HG02678 (cell line): ENCODE measurements at regions not wholly inside any gene's neighbourhood (a gene's known extent, or its start where the extent isn't known, plus 50 kb on each side); places are given as distances from the start of the nearest gene placed in this dataset.

Experiments used
- ATAC-seq: cut with Tn5 transposase; IDR thresholded peaks from one replicate; pipeline ENCODE4 v1.9.1; 2021; ENCODE audit warnings: mild to moderate bottlenecking, moderate library complexity; ENCODE audit not compliant: unreplicated experiment

- ATAC-seq, result no peak
These were observed 115.9 kb downstream of the ASB7 start for GRCh38 chr15:100718075-100718980.

GRCh38 chr15:100720406-100720967 is 118.1 kb downstream of the ASB7 start:
- ATAC-seq, result no peak

DNA sequence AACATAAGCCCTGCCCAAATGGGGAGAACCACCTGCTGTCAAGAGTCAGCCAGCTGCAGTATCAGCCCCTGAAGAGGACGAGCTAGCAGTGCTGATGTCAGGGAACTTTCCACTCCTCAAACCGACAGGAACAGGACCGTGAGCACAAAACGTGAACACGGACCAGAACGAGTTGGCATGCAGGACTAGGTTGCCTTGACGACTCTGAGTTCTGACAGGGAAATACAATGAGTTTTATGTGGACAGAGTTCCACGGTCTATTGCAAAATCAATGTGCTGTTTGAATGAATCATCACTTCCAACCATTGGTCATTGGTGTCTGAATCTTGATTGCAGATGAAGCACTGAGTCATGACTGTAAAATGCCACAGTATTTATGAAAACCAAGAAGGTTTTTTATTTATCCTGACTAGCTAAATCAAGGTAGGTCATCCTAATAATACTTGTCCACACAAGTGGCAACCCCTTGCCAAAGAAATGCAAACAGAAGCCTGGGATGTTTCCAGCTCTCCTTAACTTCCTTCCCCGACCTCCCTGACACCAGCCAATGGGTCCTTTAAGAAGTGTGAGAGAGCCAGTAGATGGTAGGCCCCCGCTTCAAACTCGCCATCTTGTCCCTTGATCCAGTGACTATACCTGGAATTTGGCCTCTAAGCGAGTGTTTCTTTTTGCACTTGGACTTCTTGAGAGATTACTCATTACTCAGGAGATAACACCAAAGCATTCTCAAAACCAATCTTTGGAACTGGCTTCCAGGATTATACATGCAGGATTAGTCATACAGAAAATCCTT is 119.6 kb downstream of the ASB7 start:
- no peak for ATAC-seq

DNA sequence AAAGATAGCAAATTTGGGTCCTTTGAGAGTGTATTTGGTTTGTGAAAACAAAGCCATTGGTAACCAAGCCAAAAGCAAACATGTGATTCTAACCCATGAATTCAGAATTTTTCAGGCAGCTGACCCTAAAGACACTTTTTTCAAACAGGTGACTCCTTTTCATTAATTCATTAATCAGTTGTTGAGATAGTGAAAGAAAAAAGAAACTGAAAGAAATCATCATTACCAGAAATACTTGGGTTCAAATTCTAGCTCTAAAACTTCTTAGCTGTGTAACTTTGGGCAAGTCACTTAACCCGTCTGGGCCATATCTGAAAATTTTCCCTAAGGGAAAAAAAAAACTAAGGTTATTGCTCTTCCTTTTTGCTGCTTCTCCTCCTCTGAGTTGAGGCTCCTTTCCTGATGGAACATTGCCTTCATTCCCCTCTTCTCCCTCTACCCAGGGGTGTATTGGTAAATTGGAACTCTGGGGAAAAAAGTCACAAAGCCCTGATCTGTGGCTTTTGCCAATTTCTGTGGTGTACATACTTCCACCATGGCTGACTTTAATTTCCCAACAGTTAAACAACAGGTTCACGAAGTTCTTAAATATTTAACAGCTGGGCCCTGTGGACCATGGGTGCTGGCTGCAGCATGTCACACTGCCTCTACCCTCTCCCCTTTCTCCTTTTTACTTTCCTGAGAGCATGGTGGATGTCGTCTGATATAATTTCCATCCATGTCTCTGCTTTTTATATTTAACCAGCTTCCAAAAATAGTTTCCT is 120.3 kb downstream of the ASB7 start:
- no peak for ATAC-seq

DNA sequence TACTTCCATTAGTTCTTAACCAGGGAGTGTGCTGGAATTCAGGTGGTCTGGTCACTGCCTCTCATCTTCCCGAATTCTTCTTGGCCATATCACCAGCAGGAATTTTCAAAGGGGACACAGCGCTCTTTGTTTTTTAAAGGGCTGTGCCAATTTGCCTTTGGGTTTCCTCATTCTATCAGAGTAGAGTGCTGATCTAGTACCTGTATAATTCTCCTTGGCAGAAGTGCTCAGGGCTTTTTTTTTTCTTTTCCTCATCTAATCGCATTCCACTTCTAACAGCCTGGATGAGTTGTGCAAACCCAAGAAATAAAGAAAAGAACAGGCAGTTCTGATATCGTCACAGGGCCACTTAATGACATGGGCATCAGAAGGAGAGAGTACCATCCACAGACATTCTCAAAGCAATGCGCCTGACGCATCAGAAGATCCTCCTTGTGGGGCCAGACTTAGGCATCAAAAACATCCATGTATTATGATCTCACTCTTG is 121.0 kb downstream of the ASB7 start:
- ATAC-seq, result no peak

DNA sequence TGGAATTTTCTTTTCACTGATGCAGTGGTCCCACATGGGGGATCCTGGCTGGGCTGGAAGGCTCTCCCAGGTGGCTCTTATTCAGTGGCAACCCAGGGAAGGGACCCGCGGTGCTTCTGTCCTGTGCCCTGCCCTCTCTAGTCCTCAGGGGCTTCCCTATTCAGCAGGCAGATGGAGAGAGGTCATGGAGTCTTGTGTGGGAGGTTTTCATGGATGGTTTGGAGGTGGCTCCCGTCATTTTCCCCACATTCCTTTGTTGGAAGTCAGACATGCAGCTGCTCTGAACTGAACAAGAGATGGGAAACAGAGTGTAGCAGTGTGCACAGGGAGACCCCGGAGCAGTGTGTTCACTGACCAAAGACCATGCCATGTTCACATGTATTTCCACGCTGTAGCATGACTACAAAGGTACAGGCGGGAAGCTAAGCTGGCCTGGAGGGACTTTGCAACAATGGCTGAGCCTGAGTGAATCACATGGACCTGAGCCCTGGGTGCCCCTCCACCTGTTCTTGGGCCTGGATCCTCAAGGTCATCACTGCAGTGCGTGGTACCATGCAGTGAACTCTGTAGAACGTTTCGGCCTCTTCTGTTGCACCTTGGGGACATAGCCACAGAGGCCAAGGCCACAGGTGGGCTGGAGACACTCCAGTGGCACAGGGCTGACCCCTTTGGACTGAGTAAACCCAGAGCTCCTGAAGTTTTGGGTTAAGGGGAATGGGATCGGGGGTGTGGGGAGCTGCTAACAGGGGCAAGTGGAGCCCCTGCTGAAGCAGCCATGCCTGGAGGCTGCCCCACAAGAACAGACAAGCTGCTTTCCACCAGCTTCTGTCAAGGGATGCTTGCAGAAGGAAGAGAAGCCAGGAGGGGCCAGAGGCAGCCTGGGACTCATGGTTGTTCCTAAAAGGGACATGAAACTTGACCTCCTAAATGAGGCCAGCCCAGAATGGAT is 123.0 kb downstream of the ASB7 start:
- ATAC-seq, result no peak

DNA sequence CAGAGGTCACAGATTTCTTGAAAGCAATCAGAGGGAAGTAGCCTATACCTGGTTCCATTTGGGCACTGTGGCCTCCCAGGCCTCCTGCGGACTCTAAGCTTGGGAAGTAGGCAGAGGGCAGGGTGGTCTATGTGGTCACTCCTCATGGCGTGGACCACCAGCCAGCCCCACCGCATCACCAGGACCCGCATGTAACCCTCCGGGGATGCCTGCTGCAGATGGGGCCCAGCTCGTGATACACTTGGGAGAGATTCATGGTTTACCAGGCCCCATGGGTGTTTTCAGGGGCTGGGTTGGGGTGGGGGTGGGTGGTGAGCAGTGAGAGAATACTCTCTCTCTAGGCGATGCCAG is 123.7 kb downstream of the ASB7 start:
- ATAC-seq, result no peak

GRCh38 chr15:100726421-100727190 is 124.2 kb downstream of the ASB7 start:
- no peak for ATAC-seq

DNA sequence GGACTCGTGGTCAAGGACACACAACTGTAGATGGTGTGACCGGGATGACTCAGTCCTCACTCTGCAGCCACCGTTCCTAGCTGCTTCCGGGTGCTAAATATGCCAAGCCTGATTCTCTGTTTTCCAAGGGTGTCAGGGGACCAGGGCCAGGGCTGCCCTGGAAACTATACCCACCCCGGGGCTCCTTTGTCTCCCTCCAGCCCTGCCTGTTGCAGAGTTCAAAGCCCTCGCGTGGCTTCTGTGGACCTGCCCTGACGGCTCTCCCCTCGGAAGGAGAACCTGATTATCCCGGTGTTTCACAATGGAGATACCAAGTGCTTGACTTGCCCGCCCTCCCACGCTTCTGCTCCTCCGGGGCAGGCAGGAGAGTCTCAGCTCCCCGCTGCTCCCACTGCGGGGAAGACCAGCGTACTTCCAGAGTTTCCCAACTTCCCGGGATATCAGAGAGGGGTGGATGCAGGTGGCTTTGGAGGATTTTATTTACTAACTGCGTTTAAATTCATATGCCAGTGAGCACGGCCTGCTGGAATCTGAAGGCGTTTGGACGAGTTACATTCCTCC is 125.0 kb downstream of the ASB7 start:
- ATAC-seq, result no peak

- no peak for ATAC-seq
These were observed 126.2 kb downstream of the ASB7 start for GRCh38 chr15:100728371-100729201.

GRCh38 chr15:100729461-100729860 is 127.1 kb downstream of the ASB7 start:
- ATAC-seq, result no peak

DNA sequence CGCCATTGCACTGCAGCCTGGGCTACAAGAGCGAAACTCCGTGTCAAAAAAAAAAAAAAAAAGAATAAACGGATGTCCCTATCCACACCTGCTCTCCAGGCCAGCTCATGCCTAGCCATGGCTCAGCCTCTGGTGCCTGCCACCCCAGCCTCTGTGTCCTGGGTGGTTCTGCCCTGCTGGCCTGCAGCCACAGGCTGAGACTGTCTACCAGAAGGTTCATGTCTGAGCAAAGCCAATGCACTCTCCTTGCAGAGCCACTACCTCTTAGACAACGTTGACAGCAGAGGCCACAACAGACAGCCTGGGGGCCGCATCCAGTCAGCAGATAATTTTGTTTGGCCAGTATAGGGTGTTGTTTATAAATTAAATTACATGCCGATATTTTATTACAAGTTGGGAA is 127.7 kb downstream of the ASB7 start:
- ATAC-seq, result no peak

GRCh38 chr15:100730655-100731266 is 128.4 kb downstream of the ASB7 start:
- no peak for ATAC-seq

DNA sequence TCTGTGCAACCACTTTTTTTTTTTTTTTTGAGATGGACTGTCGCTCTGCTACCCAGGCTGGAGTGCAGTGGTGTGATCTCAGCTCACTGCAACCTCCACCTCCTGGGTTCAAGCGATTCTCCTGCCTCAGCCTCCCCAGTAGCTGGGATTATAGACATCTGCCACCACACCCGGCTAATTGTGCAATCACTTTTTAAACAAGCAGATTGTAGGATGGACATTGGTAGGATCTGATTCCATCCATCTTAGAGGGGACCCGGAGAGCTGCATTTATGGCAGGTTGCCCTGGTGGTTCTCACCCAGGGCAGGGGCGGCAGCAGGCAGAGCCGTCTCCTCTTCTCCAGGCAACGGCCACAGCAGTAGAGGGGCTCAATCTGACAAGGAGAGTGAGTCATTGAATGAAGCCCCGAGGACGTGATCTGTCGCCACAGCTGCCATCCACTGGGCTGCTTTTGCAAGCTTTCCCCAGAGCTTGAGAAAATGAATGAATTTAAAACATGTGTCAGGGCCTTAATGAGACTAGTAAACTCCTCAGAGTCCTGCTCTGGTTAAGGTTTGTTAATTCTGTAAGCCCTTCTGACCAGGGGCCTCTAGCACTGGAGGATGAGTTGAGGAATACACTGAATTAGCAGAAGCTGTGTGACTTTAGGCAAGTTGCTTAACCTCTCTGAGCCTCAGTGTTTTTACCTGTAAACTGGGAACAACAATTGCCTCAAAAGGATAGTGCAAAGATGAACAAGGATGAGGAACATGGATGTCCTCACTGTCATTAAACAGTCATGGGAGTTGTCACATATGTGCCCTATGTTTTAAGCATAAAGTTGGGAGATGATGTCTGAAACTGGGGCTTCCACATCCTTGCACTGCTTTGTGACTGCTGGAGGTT is 129.1 kb downstream of the ASB7 start:
- no peak for ATAC-seq

- no peak for ATAC-seq
These were observed 130.0 kb downstream of the ASB7 start for GRCh38 chr15:100732211-100733055.
